Neural progenitor cell (in vitro differentiated cells): ENCODE measurements at regions not wholly inside any gene's neighbourhood (a gene's known extent, or its start where the extent isn't known, plus 50 kb on each side); places are given as distances from the start of the nearest gene placed in this dataset.

Experiments
- DNase-seq: peaks from one replicate; pipeline ENCODE4 v3.0.0-alpha.2; 2016; ENCODE audit warnings: low spot score
- H2AFZ ChIP-seq: fragments of 200-600 bp; sonication (generic); replicated peaks from 2 replicates; pipeline ENCODE4 v1.6.1; 2016; ENCODE audit warnings: antibody characterized with exemption
- H3F3A ChIP-seq: fragments of 200-600 bp; sonication (generic); 2 replicates; pipeline ENCODE4 v1.6.1; 2016; ENCODE audit warnings: antibody characterized with exemption, low read depth
- H3K27ac ChIP-seq: fragments of 200-600 bp; sonication (generic); 2 replicates; pipeline ENCODE4 v1.5.1; 2016; ENCODE audit warnings: mild to moderate bottlenecking
- H3K27me3 ChIP-seq: fragments of 200-600 bp; sonication (generic); 2 replicates; pipeline ENCODE4 v1.6.1; 2016; ENCODE audit warnings: mild to moderate bottlenecking, moderate library complexity
- H3K36me3 ChIP-seq: fragments of 200-600 bp; sonication (generic); 2 replicates; pipeline ENCODE4 v1.5.1; 2016
- H3K4me1 ChIP-seq: fragments of 200-600 bp; sonication (generic); 2 replicates; pipeline ENCODE4 v1.6.1; 2016; ENCODE audit warnings: mixed run types
- H3K4me2 ChIP-seq: fragments of 200-600 bp; sonication (generic); 2 replicates; pipeline ENCODE4 v1.6.1; 2016
- H3K4me3 ChIP-seq: fragments of 200-600 bp; sonication (generic); 2 replicates; pipeline ENCODE4 v1.5.1; 2016
- H3K79me2 ChIP-seq: fragments of 200-600 bp; sonication (generic); 2 replicates; pipeline ENCODE4 v1.6.1; 2016; ENCODE audit warnings: low read depth
- H3K9ac ChIP-seq: fragments of 200-600 bp; sonication (generic); 2 replicates; pipeline ENCODE4 v1.6.1; 2016
- H3K9me3 ChIP-seq: fragments of 200-600 bp; sonication (generic); 2 replicates; pipeline ENCODE4 v1.5.1; 2016; ENCODE audit warnings: low read depth
- H4K20me1 ChIP-seq: fragments of 200-600 bp; sonication (generic); 2 replicates; pipeline ENCODE4 v1.6.1; 2016; ENCODE audit warnings: low read depth
- H3K27ac Mint-ChIP-seq: 3 replicates; pipeline ENCODE4 v1.8.0; 2021; ENCODE audit warnings: mixed read lengths
- H3K27me3 Mint-ChIP-seq: 2 replicates; pipeline ENCODE4 v1.8.0; 2022; ENCODE audit warnings: low read depth, mild to moderate bottlenecking, inconsistent platforms, moderate library complexity, mixed read lengths; ENCODE audit not compliant: insufficient read depth
- H3K36me3 Mint-ChIP-seq: 3 replicates; pipeline ENCODE4 v1.8.0; 2021; ENCODE audit warnings: mixed read lengths
- H3K4me1 Mint-ChIP-seq: 3 replicates; pipeline ENCODE4 v1.8.0; 2021; ENCODE audit warnings: mixed read lengths
- H3K4me3 Mint-ChIP-seq: 3 replicates; pipeline ENCODE4 v1.8.0; 2021; ENCODE audit warnings: mild to moderate bottlenecking, moderate library complexity, mixed read lengths
- H3K9me3 Mint-ChIP-seq: 3 replicates; pipeline ENCODE4 v1.8.0; 2020; ENCODE audit warnings: mixed read lengths
- CTCF ChIP-seq: fragments of 200-600 bp; sonication (generic); IDR thresholded peaks from 2 replicates; pipeline ENCODE4 v1.5.1; 2017; ENCODE audit warnings: antibody characterized with exemption, mild to moderate bottlenecking
- EZH2 ChIP-seq: fragments of 200-600 bp; sonication (generic); IDR thresholded peaks from 2 replicates; pipeline ENCODE4 v1.6.1; 2017; ENCODE audit warnings: antibody characterized with exemption, mild to moderate bottlenecking, moderate library complexity
- EZH2phosphoT487 ChIP-seq: fragments of 200-600 bp; sonication (generic); IDR thresholded peaks from 2 replicates; pipeline ENCODE4 v1.6.1; 2017; ENCODE audit warnings: antibody characterized with exemption

- Histone ChIP-seq H3K79me2 (no peaks in the 10 kb centered on the region), H2AFZ (peak overlapping the region; percentile 19), H3K9ac (no peak overlapping the region), H3K4me1 (peaks cover 13% of the 10 kb centered on the region), H3K4me2 (peak overlapping the region; percentile 25), H3K9me3 (no peaks in the 10 kb centered on the region), H3K36me3 (no peaks in the 10 kb centered on the region), H3F3A (no peaks in the 10 kb centered on the region), H4K20me1 (no peaks in the 10 kb centered on the region), H3K4me3 (no peak overlapping the region), H3K27me3 (no peaks in the 10 kb centered on the region), H3K27ac (no peak overlapping the region)
- H3K4me1 Mint-ChIP-seq: no peaks in the 10 kb centered on the region
- H3K36me3 Mint-ChIP-seq: no peaks in the 10 kb centered on the region
- H3K4me3 Mint-ChIP-seq: no peak overlapping the region
- H3K27me3 Mint-ChIP-seq: peaks cover 2% of the 10 kb centered on the region
- H3K27ac Mint-ChIP-seq: no peak overlapping the region
- H3K9me3 Mint-ChIP-seq: no peaks in the 10 kb centered on the region
- TF ChIP-seq CTCF: no peak
- TF ChIP-seq EZH2: no peak
- no peak for TF ChIP-seq EZH2phosphoT487
- DNase-seq: peak; percentile 20
These were observed 653.8 kb downstream of the NOVA1 start for GRCh38 chr14:25944020-25944419.

- H4K20me1 ChIP-seq: no peaks in the 10 kb centered on the region
- no peaks in the 10 kb centered on the region for H3K9me3 Mint-ChIP-seq
- peaks cover 13% of the 10 kb centered on the region for H3K4me1 ChIP-seq
- no peaks in the 10 kb centered on the region for H3K27me3 ChIP-seq
- H3K4me3 Mint-ChIP-seq: no peak overlapping the region
- TF ChIP-seq EZH2: no peak
- no peak for TF ChIP-seq CTCF
- TF ChIP-seq EZH2phosphoT487: no peak
- H3K27me3 Mint-ChIP-seq: peaks cover 2% of the 10 kb centered on the region
- no peaks in the 10 kb centered on the region for H3K36me3 ChIP-seq
- no peaks in the 10 kb centered on the region for H3K79me2 ChIP-seq
- no peak overlapping the region for H3K27ac ChIP-seq
- no peak overlapping the region for H3K4me2 ChIP-seq
- no peak for DNase-seq
- H3K4me1 Mint-ChIP-seq: no peaks in the 10 kb centered on the region
- H2AFZ ChIP-seq: peak overlapping the region; percentile 19
- H3K36me3 Mint-ChIP-seq: no peaks in the 10 kb centered on the region
- no peaks in the 10 kb centered on the region for H3K9me3 ChIP-seq
- no peak overlapping the region for H3K27ac Mint-ChIP-seq
- H3K4me3 ChIP-seq: no peak overlapping the region
- H3K9ac ChIP-seq: no peak overlapping the region
- no peaks in the 10 kb centered on the region for H3F3A ChIP-seq
These were observed 654.5 kb downstream of the NOVA1 start for GRCh38 chr14:25943329-25943728.

GRCh38 chr14:25942090-25942489 lies 655.7 kb downstream of the NOVA1 start:
- no peaks in the 10 kb centered on the region for H3K36me3 Mint-ChIP-seq
- no peak for DNase-seq
- Histone ChIP-seq H4K20me1 (no peaks in the 10 kb centered on the region), H3K27me3 (no peaks in the 10 kb centered on the region), H3K36me3 (no peaks in the 10 kb centered on the region), H3F3A (no peaks in the 10 kb centered on the region), H3K4me1 (peaks cover 13% of the 10 kb centered on the region), H3K9me3 (no peaks in the 10 kb centered on the region), H3K9ac (no peak overlapping the region), H3K4me3 (no peak overlapping the region), H3K79me2 (no peaks in the 10 kb centered on the region), H3K27ac (no peak overlapping the region), H3K4me2 (no peak overlapping the region), H2AFZ (no peak overlapping the region)
- no peaks in the 10 kb centered on the region for H3K4me1 Mint-ChIP-seq
- TF ChIP-seq EZH2phosphoT487: no peak
- TF ChIP-seq EZH2: no peak
- no peak for TF ChIP-seq CTCF
- H3K27ac Mint-ChIP-seq: no peak overlapping the region
- H3K4me3 Mint-ChIP-seq: no peak overlapping the region
- no peaks in the 10 kb centered on the region for H3K9me3 Mint-ChIP-seq
- H3K27me3 Mint-ChIP-seq: peaks cover 2% of the 10 kb centered on the region

- no peaks in the 10 kb centered on the region for H4K20me1 ChIP-seq
- Mint-ChIP-seq H3K9me3 (no peaks in the 10 kb centered on the region), H3K4me1 (no peaks in the 10 kb centered on the region), H3K27ac (no peak overlapping the region), H3K36me3 (no peaks in the 10 kb centered on the region), H3K27me3 (no peaks in the 10 kb centered on the region), H3K4me3 (no peak overlapping the region)
- no peak for DNase-seq
- H3K9ac ChIP-seq: no peak overlapping the region
- no peaks in the 10 kb centered on the region for H3K36me3 ChIP-seq
- TF ChIP-seq EZH2phosphoT487 (no peak), CTCF (no peak), EZH2 (no peak)
- H3K27me3 ChIP-seq: no peaks in the 10 kb centered on the region
- no peaks in the 10 kb centered on the region for H3K9me3 ChIP-seq
- H2AFZ ChIP-seq: no peak overlapping the region
- H3K4me2 ChIP-seq: no peak overlapping the region
- no peaks in the 10 kb centered on the region for H3K79me2 ChIP-seq
- H3K4me3 ChIP-seq: no peak overlapping the region
- no peak overlapping the region for H3K27ac ChIP-seq
- no peaks in the 10 kb centered on the region for H3F3A ChIP-seq
- no peaks in the 10 kb centered on the region for H3K4me1 ChIP-seq
These were observed 664.1 kb downstream of the NOVA1 start for GRCh38 chr14:25933731-25934130.
